HL-60 (cell line): ENCODE measurements at regions not wholly inside any gene's neighbourhood (a gene's known extent, or its start where the extent isn't known, plus 50 kb on each side); places are given as distances from the start of the nearest gene placed in this dataset.

Source experiments
- GABPA ChIP-seq: IDR thresholded peaks from 2 replicates; pipeline ENCODE4 v1.6.1; 2012; ENCODE audit warnings: low read depth
- POLR2AphosphoS5 ChIP-seq: IDR thresholded peaks from 2 replicates; pipeline ENCODE4 v1.6.1; 2012; ENCODE audit warnings: low read depth
- TF ChIP-seq, protein P1 (sequence below): IDR thresholded peaks from one replicate; pipeline ENCODE4 v1.5.1; 2011; ENCODE audit warnings: low read length, control low read depth, inconsistent platforms; ENCODE audit not compliant: insufficient read depth
- TF ChIP-seq, protein P2 (sequence below): IDR thresholded peaks from 2 replicates; pipeline ENCODE4 v1.6.1; 2012; ENCODE audit warnings: low read depth; ENCODE audit not compliant: insufficient replicate concordance

DNA sequence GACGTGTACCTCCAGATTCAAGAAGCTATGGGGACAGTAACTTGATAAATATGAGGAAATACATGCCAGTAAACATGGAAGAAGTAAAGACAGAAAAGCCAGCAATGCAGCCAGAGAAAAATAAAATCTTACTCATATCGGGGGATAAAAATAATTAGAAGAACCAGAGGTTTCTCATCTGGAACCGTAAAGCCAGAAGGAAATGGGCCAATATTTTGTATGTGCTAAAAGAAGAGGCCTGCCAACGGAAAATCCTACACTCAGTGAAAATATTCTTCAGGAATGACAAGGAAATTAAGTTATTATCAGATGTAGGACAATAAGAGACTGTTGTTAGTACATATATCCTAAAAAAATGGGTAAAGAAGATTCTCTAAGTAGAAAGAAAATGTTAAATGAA is 401.2 kb downstream of the CDC14C start:
- TF ChIP-seq, protein P1, sequence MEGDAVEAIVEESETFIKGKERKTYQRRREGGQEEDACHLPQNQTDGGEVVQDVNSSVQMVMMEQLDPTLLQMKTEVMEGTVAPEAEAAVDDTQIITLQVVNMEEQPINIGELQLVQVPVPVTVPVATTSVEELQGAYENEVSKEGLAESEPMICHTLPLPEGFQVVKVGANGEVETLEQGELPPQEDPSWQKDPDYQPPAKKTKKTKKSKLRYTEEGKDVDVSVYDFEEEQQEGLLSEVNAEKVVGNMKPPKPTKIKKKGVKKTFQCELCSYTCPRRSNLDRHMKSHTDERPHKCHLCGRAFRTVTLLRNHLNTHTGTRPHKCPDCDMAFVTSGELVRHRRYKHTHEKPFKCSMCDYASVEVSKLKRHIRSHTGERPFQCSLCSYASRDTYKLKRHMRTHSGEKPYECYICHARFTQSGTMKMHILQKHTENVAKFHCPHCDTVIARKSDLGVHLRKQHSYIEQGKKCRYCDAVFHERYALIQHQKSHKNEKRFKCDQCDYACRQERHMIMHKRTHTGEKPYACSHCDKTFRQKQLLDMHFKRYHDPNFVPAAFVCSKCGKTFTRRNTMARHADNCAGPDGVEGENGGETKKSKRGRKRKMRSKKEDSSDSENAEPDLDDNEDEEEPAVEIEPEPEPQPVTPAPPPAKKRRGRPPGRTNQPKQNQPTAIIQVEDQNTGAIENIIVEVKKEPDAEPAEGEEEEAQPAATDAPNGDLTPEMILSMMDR = no peak
- TF ChIP-seq POLR2AphosphoS5 = no peak
- TF ChIP-seq GABPA = no peak
- TF ChIP-seq, protein P2, sequence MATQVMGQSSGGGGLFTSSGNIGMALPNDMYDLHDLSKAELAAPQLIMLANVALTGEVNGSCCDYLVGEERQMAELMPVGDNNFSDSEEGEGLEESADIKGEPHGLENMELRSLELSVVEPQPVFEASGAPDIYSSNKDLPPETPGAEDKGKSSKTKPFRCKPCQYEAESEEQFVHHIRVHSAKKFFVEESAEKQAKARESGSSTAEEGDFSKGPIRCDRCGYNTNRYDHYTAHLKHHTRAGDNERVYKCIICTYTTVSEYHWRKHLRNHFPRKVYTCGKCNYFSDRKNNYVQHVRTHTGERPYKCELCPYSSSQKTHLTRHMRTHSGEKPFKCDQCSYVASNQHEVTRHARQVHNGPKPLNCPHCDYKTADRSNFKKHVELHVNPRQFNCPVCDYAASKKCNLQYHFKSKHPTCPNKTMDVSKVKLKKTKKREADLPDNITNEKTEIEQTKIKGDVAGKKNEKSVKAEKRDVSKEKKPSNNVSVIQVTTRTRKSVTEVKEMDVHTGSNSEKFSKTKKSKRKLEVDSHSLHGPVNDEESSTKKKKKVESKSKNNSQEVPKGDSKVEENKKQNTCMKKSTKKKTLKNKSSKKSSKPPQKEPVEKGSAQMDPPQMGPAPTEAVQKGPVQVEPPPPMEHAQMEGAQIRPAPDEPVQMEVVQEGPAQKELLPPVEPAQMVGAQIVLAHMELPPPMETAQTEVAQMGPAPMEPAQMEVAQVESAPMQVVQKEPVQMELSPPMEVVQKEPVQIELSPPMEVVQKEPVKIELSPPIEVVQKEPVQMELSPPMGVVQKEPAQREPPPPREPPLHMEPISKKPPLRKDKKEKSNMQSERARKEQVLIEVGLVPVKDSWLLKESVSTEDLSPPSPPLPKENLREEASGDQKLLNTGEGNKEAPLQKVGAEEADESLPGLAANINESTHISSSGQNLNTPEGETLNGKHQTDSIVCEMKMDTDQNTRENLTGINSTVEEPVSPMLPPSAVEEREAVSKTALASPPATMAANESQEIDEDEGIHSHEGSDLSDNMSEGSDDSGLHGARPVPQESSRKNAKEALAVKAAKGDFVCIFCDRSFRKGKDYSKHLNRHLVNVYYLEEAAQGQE = no peak
